Ovary (tissue), 3 donors: ENCODE measurements at regions not wholly inside any gene's neighbourhood (a gene's known extent, or its start where the extent isn't known, plus 50 kb on each side); places are given as distances from the start of the nearest gene placed in this dataset.

Source experiments
- EP300 ChIP-seq: sonication (generic); formaldehyde crosslinking; IDR thresholded peaks from one replicate; pipeline ENCODE4 v1.6.1; 2017; ENCODE audit warnings: antibody characterized with exemption
- POLR2A ChIP-seq: fragments of 450-650 bp; IDR thresholded peaks from one replicate; pipeline ENCODE4 v1.6.1; 2017; ENCODE audit warnings: antibody characterized with exemption, mild to moderate bottlenecking, moderate library complexity
- TF ChIP-seq, protein P1 (sequence below), 3 donors: fragments of 450-650 bp in 2 of 3; fragments of 200-600 bp in 1 of 3; IDR thresholded peaks; one replicate each; pipeline versions ENCODE4 v1.5.1 to v1.8.0; 2016 to 2022; ENCODE audit warnings: antibody characterized with exemption in 3 of 3, mild to moderate bottlenecking in 1 of 3
- donor health status: DM: no; HTN: no; CAD: no.

DNA sequence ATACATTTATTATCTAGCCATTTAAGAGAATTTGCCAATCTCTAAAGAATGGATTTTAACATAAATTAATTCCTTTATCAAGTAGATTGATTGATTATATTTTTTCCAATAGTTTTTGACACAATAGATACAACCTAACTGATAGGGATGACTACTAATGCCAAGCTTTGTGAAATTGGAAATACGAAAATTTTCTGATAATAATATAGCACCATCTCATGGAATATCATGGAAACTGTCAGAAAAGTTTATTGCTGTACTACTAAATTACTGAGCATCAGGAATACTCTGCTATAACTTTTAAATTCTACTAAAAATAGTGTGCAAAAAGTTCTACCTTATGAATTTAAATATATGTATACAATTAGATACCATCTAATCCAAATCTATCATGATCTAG is 101.8 kb upstream of the MAP2 start:
- TF ChIP-seq POLR2A (no peak), EP300 (no peak)
- TF ChIP-seq, protein P1, sequence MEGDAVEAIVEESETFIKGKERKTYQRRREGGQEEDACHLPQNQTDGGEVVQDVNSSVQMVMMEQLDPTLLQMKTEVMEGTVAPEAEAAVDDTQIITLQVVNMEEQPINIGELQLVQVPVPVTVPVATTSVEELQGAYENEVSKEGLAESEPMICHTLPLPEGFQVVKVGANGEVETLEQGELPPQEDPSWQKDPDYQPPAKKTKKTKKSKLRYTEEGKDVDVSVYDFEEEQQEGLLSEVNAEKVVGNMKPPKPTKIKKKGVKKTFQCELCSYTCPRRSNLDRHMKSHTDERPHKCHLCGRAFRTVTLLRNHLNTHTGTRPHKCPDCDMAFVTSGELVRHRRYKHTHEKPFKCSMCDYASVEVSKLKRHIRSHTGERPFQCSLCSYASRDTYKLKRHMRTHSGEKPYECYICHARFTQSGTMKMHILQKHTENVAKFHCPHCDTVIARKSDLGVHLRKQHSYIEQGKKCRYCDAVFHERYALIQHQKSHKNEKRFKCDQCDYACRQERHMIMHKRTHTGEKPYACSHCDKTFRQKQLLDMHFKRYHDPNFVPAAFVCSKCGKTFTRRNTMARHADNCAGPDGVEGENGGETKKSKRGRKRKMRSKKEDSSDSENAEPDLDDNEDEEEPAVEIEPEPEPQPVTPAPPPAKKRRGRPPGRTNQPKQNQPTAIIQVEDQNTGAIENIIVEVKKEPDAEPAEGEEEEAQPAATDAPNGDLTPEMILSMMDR (IDR thresholded peaks at IDR 0.05) = no peak
